IMR-90 (cell line): ENCODE measurements at regions not wholly inside any gene's neighbourhood (a gene's known extent, or its start where the extent isn't known, plus 50 kb on each side); places are given as distances from the start of the nearest gene placed in this dataset.

ENCODE experiments used
- ATAC-seq: fragments of 200-7000 bp; cut with Tn5 transposase; 2 replicates; pipeline ENCODE4 v1.9.1; 2020; ENCODE audit warnings: low read depth, mild to moderate bottlenecking, moderate library complexity
- BruUV-seq: library from RNA; stranded (reverse); fragments of 400-500 nt; replicated peaks from 2 replicates; lab custom pipeline; 2021; lab: Mats Ljungman, UMichigan
- CTCF ChIA-PET: fragments of 300-600 bp; formaldehyde crosslinking; extraction: SDS; loops from one replicate; lab custom pipeline; 2021; ENCODE audit warnings: antibody characterized with exemption; lab: Yijun Ruan, JAX
- POLR2A ChIA-PET: fragments of 300-600 bp; sonication (Branson Sonifier 250); formaldehyde crosslinking; loops from one replicate; lab custom pipeline; 2022; ENCODE audit warnings: antibody characterized with exemption; ENCODE audit not compliant: unreplicated experiment; lab: Charles Lee
- DNase-seq: peaks from one replicate; pipeline ENCODE4 v3.0.0; 2013
- H2AFZ ChIP-seq: replicated peaks from 2 replicates; pipeline ENCODE3; 2013; ENCODE audit warnings: low read length, mild to moderate bottlenecking; ENCODE audit not compliant: poor library complexity
- H2AK5ac ChIP-seq: 2 replicates; pipeline ENCODE4 v1.6.1; 2013; ENCODE audit warnings: low read depth, low read length, inconsistent platforms
- H2AK9ac ChIP-seq: replicated peaks from 2 replicates; pipeline ENCODE3; 2013; ENCODE audit warnings: mild to moderate bottlenecking, low read depth, low read length, moderate library complexity; ENCODE audit not compliant: poor library complexity
- H2BK120ac ChIP-seq: 2 replicates; pipeline ENCODE4 v1.6.1; 2013; ENCODE audit warnings: low read depth, low read length, inconsistent platforms
- H2BK15ac ChIP-seq: 3 replicates; pipeline ENCODE4 v1.6.1; 2013; ENCODE audit warnings: low read depth, low read length, inconsistent platforms
- H2BK20ac ChIP-seq: 2 replicates; pipeline ENCODE4 v1.6.1; 2013; ENCODE audit warnings: low read depth, mild to moderate bottlenecking, inconsistent platforms, low read length, moderate library complexity
- H2BK5ac ChIP-seq: 2 replicates; pipeline ENCODE4 v1.6.1; 2013; ENCODE audit warnings: mild to moderate bottlenecking, low read depth, low read length, inconsistent platforms; ENCODE audit not compliant: poor library complexity, severe bottlenecking
- H3K14ac ChIP-seq: replicated peaks from 2 replicates; pipeline ENCODE4 v1.6.1; 2013; ENCODE audit warnings: low read depth, low read length, inconsistent platforms
- H3K18ac ChIP-seq: 2 replicates; pipeline ENCODE4 v1.6.1; 2013; ENCODE audit warnings: low read depth, low read length, control low read depth
- H3K23ac ChIP-seq: 2 replicates; pipeline ENCODE4 v1.6.1; 2013; ENCODE audit warnings: low read depth, low read length, inconsistent platforms
- H3K27ac ChIP-seq: 2 replicates; pipeline ENCODE4 v1.5.1; 2013; ENCODE audit warnings: mild to moderate bottlenecking, control low read depth, low read length; ENCODE audit not compliant: insufficient read depth
- H3K27me3 ChIP-seq: 2 replicates; pipeline ENCODE4 v1.6.1; 2013; ENCODE audit warnings: low read length; ENCODE audit not compliant: control insufficient read depth, insufficient read depth
- H3K36me3 ChIP-seq: 2 replicates; pipeline ENCODE4 v1.6.1; 2013; ENCODE audit warnings: low read length, mixed read lengths; ENCODE audit not compliant: control insufficient read depth, insufficient read depth
- H3K4ac ChIP-seq: 2 replicates; pipeline ENCODE4 v1.6.1; 2013; ENCODE audit warnings: low read depth, low read length, inconsistent platforms
- H3K4me1 ChIP-seq: 2 replicates; pipeline ENCODE4 v1.6.1; 2013; ENCODE audit warnings: low read length, mixed read lengths; ENCODE audit not compliant: control insufficient read depth, insufficient read depth
- H3K4me2 ChIP-seq: 2 replicates; pipeline ENCODE4 v1.6.1; 2013; ENCODE audit warnings: low read depth, mild to moderate bottlenecking, control low read depth, low read length, moderate library complexity
- H3K4me3 ChIP-seq: 2 replicates; pipeline ENCODE4 v1.5.1; 2013; ENCODE audit warnings: low read depth, mild to moderate bottlenecking, control low read depth, low read length, moderate library complexity; ENCODE audit not compliant: insufficient read depth
- H3K56ac ChIP-seq: 2 replicates; pipeline ENCODE4 v1.6.1; 2013; ENCODE audit warnings: low read length, inconsistent platforms; ENCODE audit not compliant: insufficient read depth; ENCODE audit errors: extremely low read depth
- H3K79me1 ChIP-seq, 2 experiments: 2 replicates each; pipeline ENCODE4 v1.6.1; 2013; ENCODE audit warnings: low read length in 2 of 2, inconsistent platforms in 1 of 2, low read depth in 1 of 2
- H3K9ac ChIP-seq: 2 replicates; pipeline ENCODE4 v1.6.1; 2013; ENCODE audit warnings: low read depth, low read length, control low read depth
- H3K9me1 ChIP-seq: 2 replicates; pipeline ENCODE4 v1.6.1; 2013; ENCODE audit warnings: low read length, inconsistent platforms; ENCODE audit not compliant: insufficient read depth
- H3K9me3 ChIP-seq: 2 replicates; pipeline ENCODE4 v1.6.1; 2013; ENCODE audit warnings: low read length; ENCODE audit not compliant: control insufficient read depth, insufficient read depth
- H4K20me1 ChIP-seq: 2 replicates; pipeline ENCODE4 v1.6.1; 2013; ENCODE audit warnings: low read length, inconsistent platforms; ENCODE audit not compliant: insufficient read depth
- H4K5ac ChIP-seq: 2 replicates; pipeline ENCODE4 v1.6.1; 2013; ENCODE audit warnings: mild to moderate bottlenecking, low read depth, low read length, control low read depth
- H4K8ac ChIP-seq, 2 experiments: 2 replicates each; pipeline ENCODE4 v1.6.1; 2013; ENCODE audit warnings: low read depth in 2 of 2, low read length in 2 of 2, control low read depth in 1 of 2, inconsistent platforms in 1 of 2
- H4K91ac ChIP-seq: 2 replicates; pipeline ENCODE4 v1.6.1; 2013; ENCODE audit warnings: low read depth, low read length, inconsistent platforms; ENCODE audit not compliant: insufficient read depth
- BHLHE40 ChIP-seq: fragments of 150-350 bp; IDR thresholded peaks from 2 replicates; pipeline ENCODE4 v1.6.1; 2016; ENCODE audit warnings: mild to moderate bottlenecking, low read depth, low read length
- CEBPB ChIP-seq: IDR thresholded peaks from 2 replicates; pipeline ENCODE4 v1.6.1; 2012; ENCODE audit warnings: low read depth, low read length, improper control_type of control experiment
- CHD1 ChIP-seq: IDR thresholded peaks from 2 replicates; pipeline ENCODE4 v1.6.1; 2012; ENCODE audit warnings: low read depth, low read length, improper control_type of control experiment
- FOS ChIP-seq: fragments of 150-350 bp; IDR thresholded peaks from 2 replicates; pipeline ENCODE4 v1.6.1; 2016; ENCODE audit warnings: low read depth, low read length
- MAFK ChIP-seq: IDR thresholded peaks from 2 replicates; pipeline ENCODE4 v1.6.1; 2012; ENCODE audit warnings: low read depth, low read length, improper control_type of control experiment
- MAZ ChIP-seq: IDR thresholded peaks from 2 replicates; pipeline ENCODE4 v1.6.1; 2012; ENCODE audit warnings: low read depth, mild to moderate bottlenecking, low read length, improper control_type of control experiment, moderate library complexity, borderline replicate concordance
- MXI1 ChIP-seq: IDR thresholded peaks from 2 replicates; pipeline ENCODE4 v1.6.1; 2012; ENCODE audit warnings: low read depth, mild to moderate bottlenecking, low read length, moderate library complexity, borderline replicate concordance
- NFE2L2 ChIP-seq: fragments of 150-350 bp; IDR thresholded peaks from 2 replicates; pipeline ENCODE4 v1.6.1; 2016; ENCODE audit warnings: low read depth, mild to moderate bottlenecking, low read length
- POLR2A ChIP-seq: IDR thresholded peaks from 2 replicates; pipeline ENCODE4 v1.6.1; 2012; ENCODE audit warnings: mild to moderate bottlenecking, low read depth, low read length
- RAD21 ChIP-seq: IDR thresholded peaks from 2 replicates; pipeline ENCODE4 v1.6.1; 2012; ENCODE audit warnings: low read length, improper control_type of control experiment
- RCOR1 ChIP-seq: IDR thresholded peaks from 2 replicates; pipeline ENCODE4 v1.6.1; 2012; ENCODE audit warnings: mild to moderate bottlenecking, low read length, improper control_type of control experiment; ENCODE audit not compliant: insufficient replicate concordance
- RFX5 ChIP-seq: IDR thresholded peaks from 2 replicates; pipeline ENCODE4 v1.8.0; 2012; ENCODE audit warnings: low read depth, mild to moderate bottlenecking, low read length, moderate library complexity
- SMC3 ChIP-seq: fragments of 150-350 bp; IDR thresholded peaks from 2 replicates; pipeline ENCODE4 v1.6.1; 2016; ENCODE audit warnings: low read depth, mild to moderate bottlenecking, antibody characterized with exemption, low read length, moderate library complexity
- WGBS, 2 experiments: methylation state at CpG; one replicate each; pipeline versions ENCODE4 v1.1.5 to v1.1.7; 2013; ENCODE audit warnings: missing lambda C conversion rate in 2 of 2; ENCODE audit not compliant: insufficient read length in 1 of 2; ENCODE audit errors: extremely low coverage in 2 of 2; 5-methylcytosine and 5-hydroxymethylcytosine counted together
- dilution Hi-C: fragments of 300-500 bp; cut with HindIII; formaldehyde crosslinking; loops from one replicate; pipeline ENCODE4 v1.14.3; 2018; ENCODE audit warnings: low sequenced_read_pairs; ENCODE audit not compliant: unreplicated experiment
- in situ Hi-C: fragments of 300-500 bp; cut with MboI; formaldehyde crosslinking; loops from 3 replicates; pipeline ENCODE4 v1.14.3; 2019; ENCODE audit warnings: low sequenced_read_pairs, inconsistent platforms, mixed read lengths
- intact Hi-C: fragments of 100-400 bp; cut with micrococcal nuclease; formaldehyde crosslinking; loops from 2 replicates; pipeline ENCODE4 v1.10.0; 2022
- TF ChIP-seq, protein P1 (sequence below): fragments of 150-350 bp; IDR thresholded peaks from 2 replicates; pipeline ENCODE4 v1.6.1; 2016; ENCODE audit warnings: low read depth, mild to moderate bottlenecking, low read length, moderate library complexity, borderline replicate concordance
- TF ChIP-seq, protein P2 (sequence below): conservative IDR thresholded peaks from 2 replicates; pipeline ENCODE4 v1.5.1; 2012; ENCODE audit warnings: mild to moderate bottlenecking, low read depth, low read length, improper control_type of control experiment
- TF ChIP-seq, protein P3 (sequence below): fragments of 150-350 bp; IDR thresholded peaks from 2 replicates; pipeline ENCODE4 v1.6.1; 2017; ENCODE audit warnings: mild to moderate bottlenecking, antibody characterized with exemption, low read length, low read depth

DNA sequence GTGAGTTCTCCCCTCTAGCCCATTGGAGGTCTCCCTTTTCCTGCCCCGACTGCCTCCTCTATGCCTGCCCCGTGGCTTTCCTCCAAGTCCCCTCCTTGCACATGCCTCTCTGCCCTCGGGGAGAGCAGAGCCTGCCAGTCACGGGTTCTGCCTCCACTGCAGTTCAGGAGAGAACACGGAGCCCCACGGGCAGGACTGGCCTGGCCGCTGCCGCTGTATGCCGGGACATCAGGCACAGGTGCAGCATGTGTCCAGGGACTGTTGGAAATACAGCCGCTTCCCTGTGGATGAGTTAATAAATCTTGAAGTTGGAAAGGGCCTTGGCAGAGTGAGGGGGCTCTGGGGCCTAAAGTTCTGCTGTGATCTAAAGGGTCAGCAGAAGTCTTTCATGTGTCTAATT, 676.6 kb downstream of the MATN1 start:
- Histone ChIP-seq H2BK15ac (no peak overlapping the region), H2AFZ (no peak overlapping the region), H3K9ac (no peak overlapping the region), H2BK5ac (no peak overlapping the region), H3K79me1 (no peaks in the 10 kb centered on the region), H2AK9ac (no peak overlapping the region), H3K36me3 (no peaks in the 10 kb centered on the region), H4K20me1 (no peaks in the 10 kb centered on the region), H3K4me1 (no peaks in the 10 kb centered on the region), H3K27me3 (peaks cover 3% of the 10 kb centered on the region; the same call in 1 of the 2 replicates), H3K14ac (no peak overlapping the region), H2AK5ac (no peak overlapping the region), H2BK120ac (no peak overlapping the region), H4K5ac (no peak overlapping the region), H3K56ac (no peak overlapping the region), H3K4me2 (no peak overlapping the region), H3K9me3 (no peaks in the 10 kb centered on the region), H3K9me1 (no peaks in the 10 kb centered on the region), H4K91ac (no peak overlapping the region), H3K18ac (no peak overlapping the region), H4K8ac (no peak overlapping the region), H2BK20ac (no peak overlapping the region), H3K23ac (no peak overlapping the region), H3K4me3 (no peak overlapping the region), H3K27ac (no peak overlapping the region), H3K4ac (no peak overlapping the region)
- intact Hi-C loops (no loop called here), dilution Hi-C loops (no loop called here), in situ Hi-C loops (no loop called here)
- ATAC-seq = no peak
- CTCF ChIA-PET = no interaction called here
- no TSS peak for BruUV-seq
- 80% methylated on average over 2 of the region's 10 CpGs; no CpG with 5 or more reads in 1 of the 2 experiments for WGBS, 2 experiments
- no peak for DNase-seq
- TF ChIP-seq MAFK = no peak
- TF ChIP-seq, protein P1, sequence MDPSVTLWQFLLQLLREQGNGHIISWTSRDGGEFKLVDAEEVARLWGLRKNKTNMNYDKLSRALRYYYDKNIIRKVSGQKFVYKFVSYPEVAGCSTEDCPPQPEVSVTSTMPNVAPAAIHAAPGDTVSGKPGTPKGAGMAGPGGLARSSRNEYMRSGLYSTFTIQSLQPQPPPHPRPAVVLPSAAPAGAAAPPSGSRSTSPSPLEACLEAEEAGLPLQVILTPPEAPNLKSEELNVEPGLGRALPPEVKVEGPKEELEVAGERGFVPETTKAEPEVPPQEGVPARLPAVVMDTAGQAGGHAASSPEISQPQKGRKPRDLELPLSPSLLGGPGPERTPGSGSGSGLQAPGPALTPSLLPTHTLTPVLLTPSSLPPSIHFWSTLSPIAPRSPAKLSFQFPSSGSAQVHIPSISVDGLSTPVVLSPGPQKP = no peak
- no peak for TF ChIP-seq CEBPB
- TF ChIP-seq FOS = no peak
- no peak for TF ChIP-seq BHLHE40
- TF ChIP-seq RFX5 = no peak
- TF ChIP-seq, protein P2, sequence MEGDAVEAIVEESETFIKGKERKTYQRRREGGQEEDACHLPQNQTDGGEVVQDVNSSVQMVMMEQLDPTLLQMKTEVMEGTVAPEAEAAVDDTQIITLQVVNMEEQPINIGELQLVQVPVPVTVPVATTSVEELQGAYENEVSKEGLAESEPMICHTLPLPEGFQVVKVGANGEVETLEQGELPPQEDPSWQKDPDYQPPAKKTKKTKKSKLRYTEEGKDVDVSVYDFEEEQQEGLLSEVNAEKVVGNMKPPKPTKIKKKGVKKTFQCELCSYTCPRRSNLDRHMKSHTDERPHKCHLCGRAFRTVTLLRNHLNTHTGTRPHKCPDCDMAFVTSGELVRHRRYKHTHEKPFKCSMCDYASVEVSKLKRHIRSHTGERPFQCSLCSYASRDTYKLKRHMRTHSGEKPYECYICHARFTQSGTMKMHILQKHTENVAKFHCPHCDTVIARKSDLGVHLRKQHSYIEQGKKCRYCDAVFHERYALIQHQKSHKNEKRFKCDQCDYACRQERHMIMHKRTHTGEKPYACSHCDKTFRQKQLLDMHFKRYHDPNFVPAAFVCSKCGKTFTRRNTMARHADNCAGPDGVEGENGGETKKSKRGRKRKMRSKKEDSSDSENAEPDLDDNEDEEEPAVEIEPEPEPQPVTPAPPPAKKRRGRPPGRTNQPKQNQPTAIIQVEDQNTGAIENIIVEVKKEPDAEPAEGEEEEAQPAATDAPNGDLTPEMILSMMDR = no peak
- TF ChIP-seq, protein P3, sequence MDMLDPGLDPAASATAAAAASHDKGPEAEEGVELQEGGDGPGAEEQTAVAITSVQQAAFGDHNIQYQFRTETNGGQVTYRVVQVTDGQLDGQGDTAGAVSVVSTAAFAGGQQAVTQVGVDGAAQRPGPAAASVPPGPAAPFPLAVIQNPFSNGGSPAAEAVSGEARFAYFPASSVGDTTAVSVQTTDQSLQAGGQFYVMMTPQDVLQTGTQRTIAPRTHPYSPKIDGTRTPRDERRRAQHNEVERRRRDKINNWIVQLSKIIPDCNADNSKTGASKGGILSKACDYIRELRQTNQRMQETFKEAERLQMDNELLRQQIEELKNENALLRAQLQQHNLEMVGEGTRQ = no peak
- no peak for TF ChIP-seq CHD1
- no peak for TF ChIP-seq POLR2A
- TF ChIP-seq NFE2L2 = no peak
- no peak for TF ChIP-seq RAD21
- TF ChIP-seq MXI1 = no peak
- TF ChIP-seq SMC3 = no peak
- no peak for TF ChIP-seq MAZ
- no peak for TF ChIP-seq RCOR1
- POLR2A ChIA-PET = no interaction called here
